Pancreas (tissue), 10 donors: ENCODE measurements at regions not wholly inside any gene's neighbourhood (a gene's known extent, or its start where the extent isn't known, plus 50 kb on each side); places are given as distances from the start of the nearest gene placed in this dataset.
"Not testable (repeated sequence)": the region's sequence is repeated elsewhere in the genome, so short reads cannot be mapped to it uniquely, and the experiment has no call there.

Experiments used
- ATAC-seq, 4 donors: fragments of 200-7000 bp; cut with Tn5 transposase; one replicate each; pipeline versions ENCODE4 v1.8.0 to v1.9.1; 2020; ENCODE audit warnings: mild to moderate bottlenecking in 4 of 4, moderate library complexity in 4 of 4
- DNase-seq, 6 donors: peaks; one replicate each; pipeline ENCODE4 v3.0.0-alpha.2; 2020
- FAIRE-seq: peaks from 2 replicates; lab custom pipeline; 2012; peaks lifted over from hg19 to GRCh38; lab: Jason Lieb, UNC
- H3K27ac ChIP-seq, 4 donors: fragments of 200-600 bp; sonication (generic); 1 replicate in 3 of 4; 2 replicates in 1 of 4; pipeline versions ENCODE4 v1.5.0 to v1.8.0; 2020
- H3K27me3 ChIP-seq, 4 donors: fragments of 200-600 bp; one replicate each; pipeline ENCODE4 v1.8.0; 2021
- H3K36me3 ChIP-seq, 3 donors: fragments of 200-600 bp; sonication (generic) in 1 of 3; one replicate each; pipeline versions ENCODE4 v1.5.0 to v1.8.0; 2020 to 2021
- H3K4me1 ChIP-seq, 3 donors: fragments of 200-600 bp; one replicate each; pipeline ENCODE4 v1.8.0; 2021
- H3K4me3 ChIP-seq, 4 donors: fragments of 200-600 bp; sonication (generic) in 2 of 4; one replicate each; pipeline versions ENCODE4 v1.5.0 to v1.8.0; 2020 to 2021
- H3K9me3 ChIP-seq, 4 donors: fragments of 200-600 bp; one replicate each; pipeline ENCODE4 v1.8.0; 2021
- CTCF ChIP-seq, 4 donors: fragments of 200-600 bp; sonication (generic) in 3 of 4; IDR thresholded peaks; one replicate each; pipeline versions ENCODE4 v1.5.0 to v1.8.0; 2021; ENCODE audit warnings: antibody characterized with exemption in 4 of 4
- WGBS, 2 donors: extraction: QIAGEN DNeasy Blood & Tissue Kit; methylation state at CpG; one replicate each; pipeline ENCODE4 v1.1.7; 2013; 5-methylcytosine and 5-hydroxymethylcytosine counted together
- intact Hi-C, 3 donors: fragments of 100-400 bp; cut with DNase I; formaldehyde crosslinking; loops; one replicate each; pipeline versions ENCODE4 v1.11.1 to v1.14.2; 2022
- donor health status: healthy with polysubstance abuse.
- donor health status: DM: no; HTN: no; CAD: no; lungs with moderate emphysema.
- donor health status: DM: no; HTN: no; CAD: no.
- donor health status: control.
- donor health status: control.
- donor health status: Bipolar disorder and iron deficiency.
- donor health status: DM: yes; HTN: yes; CAD: no.
- donor health status: DM: no; HTN: no; CAD: no.
- donor health status: DM: no; HTN: no; CAD: no.
- donor health status: DM: yes; HTN: yes; CAD: no.

GRCh38 chr15:69562564-69562963 lies 109.9 kb downstream of the RPLP1 start:
- FAIRE-seq (no peak), DNase-seq (peak in 1 of 6 donors; percentile 25), ATAC-seq (peak; percentile 56 to 78 (median 76))
- 49 to 52% methylated on average over 4 of the region's 4 CpGs for WGBS, 2 donors
- H3K27me3 ChIP-seq: no peaks in the 10 kb centered on the region
- no peak for TF ChIP-seq CTCF (IDR thresholded peaks at IDR 0.05)
- no peaks in the 10 kb centered on the region for H3K9me3 ChIP-seq
- peaks cover 10 to 31% (median 19%) of the 10 kb centered on the region in 3 donors for H3K4me1 ChIP-seq
- peak overlapping the region in 1 of 4 donors; percentile 1 for H3K4me3 ChIP-seq
- intact Hi-C loops: no loop called here
- H3K36me3 ChIP-seq: no peaks in the 10 kb centered on the region
- H3K27ac ChIP-seq: peak overlapping the region; percentile 13 to 63 (median 44)

- ATAC-seq (no peak), FAIRE-seq (no peak), DNase-seq (no peak)
- no peak for TF ChIP-seq CTCF (IDR thresholded peaks at IDR 0.05)
- H3K4me1 ChIP-seq: peaks cover 5 to 25% (median 19%) of the 10 kb centered on the region in 3 donors
- no peaks in the 10 kb centered on the region for H3K36me3 ChIP-seq
- WGBS, 2 donors: 82 to 84% methylated on average over 9 of the region's 9 CpGs
- no peaks in the 10 kb centered on the region for H3K27me3 ChIP-seq
- H3K9me3 ChIP-seq: no peaks in the 10 kb centered on the region
- no peak overlapping the region for H3K27ac ChIP-seq
- intact Hi-C loops: no loop called here
- no peak overlapping the region for H3K4me3 ChIP-seq
These were observed 112.5 kb downstream of the RPLP1 start for GRCh38 chr15:69565066-69565655.

- H3K36me3 ChIP-seq, FAIRE-seq, H3K4me3 ChIP-seq, H3K27ac ChIP-seq, H3K9me3 ChIP-seq, H3K4me1 ChIP-seq, DNase-seq, H3K27me3 ChIP-seq, ATAC-seq, intact Hi-C loops: not testable (repeated sequence)
- 95 to 96% methylated on average over 29 to 31 of the region's 31 CpGs for WGBS, 2 donors
These were observed 114.7 kb downstream of the RPLP1 start for GRCh38 chr15:69567238-69567760.

GRCh38 chr15:69568173-69569009 lies 115.8 kb downstream of the RPLP1 start:
- FAIRE-seq: no peak
- no peaks in the 10 kb centered on the region for H3K27me3 ChIP-seq
- no peak for DNase-seq
- intact Hi-C loops: no loop called here
- peak in 1 of 4 donors; percentile 24 for ATAC-seq
- no peak overlapping the region for H3K4me3 ChIP-seq
- no peak overlapping the region for H3K27ac ChIP-seq
- TF ChIP-seq CTCF (IDR thresholded peaks at IDR 0.05): no peak
- no peaks in the 10 kb centered on the region for H3K9me3 ChIP-seq
- 71 to 80% methylated on average over 8 of the region's 8 CpGs for WGBS, 2 donors
- no peaks in the 10 kb centered on the region for H3K4me1 ChIP-seq
- H3K36me3 ChIP-seq: no peaks in the 10 kb centered on the region

GRCh38 chr15:69570454-69570853 lies 117.8 kb downstream of the RPLP1 start:
- DNase-seq: no peak
- intact Hi-C loops: loop anchor here in 1 of 3 donors (10.0 kb wide), 1 partner anchor 894 kb away; no protein-coding TSS in a partner anchor
- Histone ChIP-seq H3K27ac (no peak overlapping the region), H3K36me3 (no peaks in the 10 kb centered on the region), H3K9me3 (no peaks in the 10 kb centered on the region), H3K27me3 (no peaks in the 10 kb centered on the region), H3K4me3 (no peak overlapping the region), H3K4me1 (no peaks in the 10 kb centered on the region)
- ATAC-seq: no peak
- FAIRE-seq: no peak
- 58 to 94% methylated on average over 5 of the region's 5 CpGs for WGBS, 2 donors
- no peak for TF ChIP-seq CTCF (IDR thresholded peaks at IDR 0.05)
